ENCODE measurements at regions not wholly inside any gene's neighbourhood (a gene's known extent, or its start where the extent isn't known, plus 50 kb on each side); places are given as distances from the start of the nearest gene placed in this dataset.

- Histone ChIP-seq H3K4me3 (replicated peaks in 1 of 3; ENCODE audit: insufficient read depth in 1 of 3, low read depth in 1 of 3, low read length in 3 of 3) (no peak overlapping the region), H3K9ac (replicated peaks; ENCODE audit: extremely low read depth, insufficient read depth, low read length) (no peak overlapping the region), H3K79me2 (ENCODE audit: control insufficient read depth, insufficient read depth, low read length) (no peaks in the 10 kb centered on the region), H3K9me3 (replicated peaks; ENCODE audit: control insufficient read depth, insufficient read depth, low read length) (peaks cover 7% of the 10 kb centered on the region), H3K36me3 (ENCODE audit: control insufficient read depth in 2 of 2, extremely low read depth in 1 of 2, insufficient read depth in 2 of 2, low read length in 2 of 2) (no peaks in the 10 kb centered on the region), H3K4me1 (ENCODE audit: control insufficient read depth, extremely low read depth, insufficient read depth, low read length) (no peaks in the 10 kb centered on the region), H4K20me1 (replicated peaks; ENCODE audit: control insufficient read depth, extremely low read depth, insufficient read depth, low read length) (no peaks in the 10 kb centered on the region), H2AFZ (ENCODE audit: low read depth, low read length) (no peak overlapping the region), H3K9me1 (replicated peaks; ENCODE audit: control insufficient read depth, extremely low read depth, insufficient read depth, low read length) (no peaks in the 10 kb centered on the region), H3K4me2 (ENCODE audit: insufficient read depth, low read length) (no peak overlapping the region), H3K27ac (ENCODE audit: insufficient read depth, low read depth, low read length) (no peak overlapping the region), H3K27me3 (ENCODE audit: control insufficient read depth in 2 of 2, insufficient read depth in 2 of 2, low read length in 2 of 2) (no peaks in the 10 kb centered on the region)
- CTCF ChIA-PET, result no interaction called here
- dilution Hi-C loops (cut with MboI; ENCODE audit: extremely low pct_ligation_motif_present, low sequenced_read_pairs), result no loop called here
- no peak for TF ChIP-seq CTCF (IDR thresholded peaks at IDR 0.05; ENCODE audit: extremely low read depth in 1 of 2, insufficient read depth in 1 of 2, low read depth in 1 of 2, low read length in 2 of 2)
- TF ChIP-seq JUN (IDR thresholded peaks at IDR 0.05; ENCODE audit: borderline replicate concordance, insufficient read depth, insufficient read length, low read depth), result no peak
- TF ChIP-seq EZH2 (IDR thresholded peaks at IDR 0.05; ENCODE audit: borderline replicate concordance, low read depth, low read length, severe bottlenecking), result no peak
- no peak for TF ChIP-seq GATA2 (IDR thresholded peaks at IDR 0.05; ENCODE audit: insufficient read depth, insufficient read length, low read depth, low read length)
- TF ChIP-seq MYC (IDR thresholded peaks at IDR 0.05; ENCODE audit: low read depth, low read length), result no peak
- no peak for TF ChIP-seq POLR2A (IDR thresholded peaks at IDR 0.05; ENCODE audit: low read depth, low read length)
- no peak for TF ChIP-seq MAX (IDR thresholded peaks at IDR 0.05; ENCODE audit: insufficient read depth, insufficient read length)
- TF ChIP-seq POLR2AphosphoS5 (IDR thresholded peaks at IDR 0.05; ENCODE audit: insufficient read depth, low read depth, low read length), result no peak
- no peak for TF ChIP-seq FOS (IDR thresholded peaks at IDR 0.05; ENCODE audit: borderline replicate concordance, insufficient read depth, low read length)
- DNase-seq (ENCODE audit: low read depth, low spot score) (no peak), FAIRE-seq (no peak)
- POLR2A ChIA-PET, result no interaction called here
- intact Hi-C loops (cut with micrococcal nuclease), result no loop called here
- BruUV-seq (replicated peaks), result no TSS peak
Measured at GRCh38 chr19:28602675-28603298, 610.2 kb downstream of the UQCRFS1 start.

Measured in endothelial cell of umbilical vein (primary cell).